AG04450 (cell line): ENCODE measurements at regions not wholly inside any gene's neighbourhood (a gene's known extent, or its start where the extent isn't known, plus 50 kb on each side); places are given as distances from the start of the nearest gene placed in this dataset.

Experiments
- CTCF ChIA-PET: fragments of 300-600, 350-600 bp; formaldehyde crosslinking; extraction: SDS; loops from one replicate; lab custom pipeline; 2022; ENCODE audit warnings: antibody characterized with exemption, inconsistent platforms; lab: Charles Lee
- POLR2A ChIA-PET: fragments of 350-600 bp; formaldehyde crosslinking; extraction: SDS; loops from one replicate; lab custom pipeline; 2021; ENCODE audit warnings: antibody characterized with exemption, inconsistent platforms; lab: Yijun Ruan, JAX
- DNase-seq: peaks from one replicate; pipeline ENCODE4 v3.0.0-alpha.2; 2011; ENCODE audit warnings: low read depth, low spot score
- H3K27ac ChIP-seq: one replicate; pipeline ENCODE4 v1.5.1; 2012; ENCODE audit warnings: low read depth, low read length, control low read depth
- H3K27me3 ChIP-seq: one replicate; pipeline ENCODE4 v1.6.0; 2012; ENCODE audit warnings: low read length; ENCODE audit not compliant: control insufficient read depth, insufficient read depth
- H3K4me3 ChIP-seq: 2 replicates; pipeline ENCODE4 v1.5.1; 2011; ENCODE audit warnings: mild to moderate bottlenecking, low read depth, low read length, control low read depth
- H3K9me3 ChIP-seq: 2 replicates; pipeline ENCODE4 v1.5.1; 2012; ENCODE audit warnings: low read length; ENCODE audit not compliant: control insufficient read depth, insufficient read depth
- CTCF ChIP-seq: IDR thresholded peaks from 2 replicates; pipeline ENCODE4 v1.5.1; 2011; ENCODE audit warnings: low read depth, low read length, control low read depth, inconsistent platforms

- no peak for DNase-seq
- no peak for TF ChIP-seq CTCF
- CTCF ChIA-PET, result no interaction called here
- no peak overlapping the region for H3K4me3 ChIP-seq
- H3K9me3 ChIP-seq, result no peaks in the 10 kb centered on the region
- H3K27me3 ChIP-seq, result no peaks in the 10 kb centered on the region
- POLR2A ChIA-PET, result no interaction called here
- H3K27ac ChIP-seq, result no peak overlapping the region
Measured at GRCh38 chr7:26441611-26442277, 150.1 kb downstream of the SNX10 start.

GRCh38 chr7:26443006-26443405, 151.3 kb downstream of the SNX10 start:
- POLR2A ChIA-PET, result no interaction called here
- no peak overlapping the region for H3K4me3 ChIP-seq
- no peaks in the 10 kb centered on the region for H3K9me3 ChIP-seq
- CTCF ChIA-PET, result no interaction called here
- DNase-seq, result no peak
- no peaks in the 10 kb centered on the region for H3K27me3 ChIP-seq
- no peak for TF ChIP-seq CTCF
- no peak overlapping the region for H3K27ac ChIP-seq

- Histone ChIP-seq H3K27me3 (no peaks in the 10 kb centered on the region), H3K27ac (no peak overlapping the region), H3K4me3 (no peak overlapping the region), H3K9me3 (no peaks in the 10 kb centered on the region)
- no peak for TF ChIP-seq CTCF
- DNase-seq, result no peak
- ChIA-PET CTCF (no interaction called here), POLR2A (no interaction called here)
Measured at GRCh38 chr7:26443751-26444150, 152.1 kb downstream of the SNX10 start.

- H3K27ac ChIP-seq, result no peak overlapping the region
- POLR2A ChIA-PET, result no interaction called here
- TF ChIP-seq CTCF, result no peak
- H3K27me3 ChIP-seq, result no peaks in the 10 kb centered on the region
- no peak for DNase-seq
- H3K9me3 ChIP-seq, result no peaks in the 10 kb centered on the region
- H3K4me3 ChIP-seq, result no peak overlapping the region
- CTCF ChIA-PET, result no interaction called here
Measured at GRCh38 chr7:26444555-26444954, 152.9 kb downstream of the SNX10 start.

- no peak for DNase-seq
- Histone ChIP-seq H3K9me3 (no peaks in the 10 kb centered on the region), H3K27me3 (no peaks in the 10 kb centered on the region), H3K27ac (no peak overlapping the region), H3K4me3 (no peak overlapping the region)
- ChIA-PET CTCF (interaction anchor here (0.5 kb wide), 1 partner anchor 99 kb away, joined by 3 read pairs; no protein-coding TSS in a partner anchor), POLR2A (no interaction called here)
- no peak for TF ChIP-seq CTCF
Measured at GRCh38 chr7:26447116-26447515, 155.5 kb downstream of the SNX10 start.
